Hepatocyte (in vitro differentiated cells): ENCODE measurements at regions not wholly inside any gene's neighbourhood (a gene's known extent, or its start where the extent isn't known, plus 50 kb on each side); places are given as distances from the start of the nearest gene placed in this dataset.
"Not testable (repeated sequence)": the region's sequence is repeated elsewhere in the genome, so short reads cannot be mapped to it uniquely, and the experiment has no call there.

ENCODE experiments used
- DNase-seq: peaks from one replicate; pipeline ENCODE4 v3.0.0-alpha.2; 2016; ENCODE audit warnings: low spot score
- H2AFZ ChIP-seq: fragments of 200-600 bp; sonication (generic); 2 replicates; pipeline ENCODE4 v1.6.0; 2016; ENCODE audit warnings: antibody characterized with exemption, mild to moderate bottlenecking
- H3K27ac ChIP-seq: fragments of 200-600 bp; sonication (generic); 2 replicates; pipeline ENCODE4 v1.5.1; 2016; ENCODE audit warnings: mild to moderate bottlenecking
- H3K27me3 ChIP-seq: fragments of 200-600 bp; sonication (generic); 2 replicates; pipeline ENCODE4 v1.6.1; 2016
- H3K36me3 ChIP-seq: fragments of 200-600 bp; sonication (generic); replicated peaks from 2 replicates; pipeline ENCODE4 v1.5.1; 2016; ENCODE audit warnings: low read depth; ENCODE audit not compliant: insufficient read depth
- H3K4me1 ChIP-seq: fragments of 200-600 bp; sonication (generic); 2 replicates; pipeline ENCODE4 v1.5.1; 2016; ENCODE audit warnings: mild to moderate bottlenecking, moderate library complexity; ENCODE audit not compliant: insufficient read depth
- H3K4me2 ChIP-seq: fragments of 200-600 bp; sonication (generic); 2 replicates; pipeline ENCODE4 v1.6.0; 2016
- H3K4me3 ChIP-seq: fragments of 200-600 bp; sonication (generic); 2 replicates; pipeline ENCODE4 v1.5.1; 2016; ENCODE audit warnings: mild to moderate bottlenecking
- H3K79me2 ChIP-seq: fragments of 200-600 bp; sonication (generic); 2 replicates; pipeline ENCODE4 v1.6.0; 2017; ENCODE audit warnings: mild to moderate bottlenecking
- H3K9me2 ChIP-seq: fragments of 200-600 bp; sonication (generic); replicated peaks from 2 replicates; pipeline ENCODE4 v1.6.0; 2017; ENCODE audit warnings: mild to moderate bottlenecking; ENCODE audit not compliant: insufficient read depth
- H3K9me3 ChIP-seq: fragments of 200-600 bp; sonication (generic); 2 replicates; pipeline ENCODE4 v1.5.1; 2016; ENCODE audit warnings: low read depth, mild to moderate bottlenecking
- H4K20me1 ChIP-seq: fragments of 200-600 bp; sonication (generic); 2 replicates; pipeline ENCODE4 v1.6.0; 2016; ENCODE audit warnings: mild to moderate bottlenecking; ENCODE audit not compliant: insufficient read depth, poor library complexity, severe bottlenecking
- CTCF ChIP-seq: fragments of 200-600 bp; sonication (generic); IDR thresholded peaks from 2 replicates; pipeline ENCODE4 v1.5.1; 2016; ENCODE audit warnings: antibody characterized with exemption, mild to moderate bottlenecking; ENCODE audit not compliant: poor library complexity
- EZH2 ChIP-seq: fragments of 200-600 bp; sonication (generic); IDR thresholded peaks from 2 replicates; pipeline ENCODE4 v1.6.1; 2016; ENCODE audit warnings: antibody characterized with exemption, mild to moderate bottlenecking, borderline replicate concordance
- EZH2phosphoT487 ChIP-seq: fragments of 200-600 bp; sonication (generic); IDR thresholded peaks from one replicate; pipeline ENCODE4 v1.6.1; 2018; ENCODE audit warnings: antibody characterized with exemption, mild to moderate bottlenecking, low read depth, moderate library complexity; ENCODE audit not compliant: unreplicated experiment, severe bottlenecking
- WGBS: methylation state at CpG from one replicate; pipeline ENCODE4 v1.1.6; 2016; ENCODE audit warnings: low lambda C conversion rate; ENCODE audit errors: missing lambda C conversion rate; 5-methylcytosine and 5-hydroxymethylcytosine counted together

- Histone ChIP-seq H3K79me2 (no peaks in the 10 kb centered on the region), H3K9me2 (no peaks in the 10 kb centered on the region), H3K4me3 (no peak overlapping the region), H4K20me1 (no peaks in the 10 kb centered on the region), H3K4me1 (no peaks in the 10 kb centered on the region), H3K4me2 (no peak overlapping the region), H3K9me3 (no peaks in the 10 kb centered on the region), H3K27me3 (no peaks in the 10 kb centered on the region), H3K36me3 (no peaks in the 10 kb centered on the region), H2AFZ (no peak overlapping the region), H3K27ac (no peak overlapping the region)
- TF ChIP-seq EZH2phosphoT487, result no peak
- TF ChIP-seq CTCF, result no peak
- TF ChIP-seq EZH2, result no peak
- no peak for DNase-seq
- 75% methylated on average over 1 of the region's 1 CpG for WGBS
These were observed 849.2 kb upstream of the HS3ST5 start for GRCh38 chr6:115191989-115192388.

GRCh38 chr6:115190534-115190933, 847.7 kb upstream of the HS3ST5 start:
- DNase-seq, result no peak

GRCh38 chr6:115175456-115175855, 832.6 kb upstream of the HS3ST5 start:
- not testable (repeated sequence) for H2AFZ ChIP-seq, H3K4me1 ChIP-seq, H3K27me3 ChIP-seq, H3K9me2 ChIP-seq, H3K9me3 ChIP-seq, H3K4me3 ChIP-seq, H3K36me3 ChIP-seq, H3K79me2 ChIP-seq, DNase-seq, H3K27ac ChIP-seq, H3K4me2 ChIP-seq, H4K20me1 ChIP-seq
- WGBS, result 93% methylated on average over 16 of the region's 18 CpGs

More at GRCh38 chr6:115190534-115190933, 847.7 kb upstream of the HS3ST5 start:
- Histone ChIP-seq H2AFZ (no peak overlapping the region), H3K27me3 (no peaks in the 10 kb centered on the region), H4K20me1 (no peaks in the 10 kb centered on the region), H3K4me1 (no peaks in the 10 kb centered on the region), H3K79me2 (no peaks in the 10 kb centered on the region), H3K36me3 (no peaks in the 10 kb centered on the region), H3K9me3 (no peaks in the 10 kb centered on the region), H3K9me2 (no peaks in the 10 kb centered on the region), H3K27ac (no peak overlapping the region), H3K4me3 (no peak overlapping the region), H3K4me2 (no peak overlapping the region)
- TF ChIP-seq CTCF (no peak), EZH2 (no peak), EZH2phosphoT487 (no peak)
- WGBS, result 89% methylated on average over 1 of the region's 1 CpG

- WGBS, result 80% methylated on average over 5 of the region's 5 CpGs
- not testable (repeated sequence) for H3K4me2 ChIP-seq, H4K20me1 ChIP-seq, H3K4me1 ChIP-seq, DNase-seq, H3K36me3 ChIP-seq, H3K4me3 ChIP-seq, H3K27me3 ChIP-seq, H3K27ac ChIP-seq, H3K9me3 ChIP-seq, H3K79me2 ChIP-seq, H2AFZ ChIP-seq, H3K9me2 ChIP-seq
These were observed 823.1 kb upstream of the HS3ST5 start for GRCh38 chr6:115165912-115166311.

GRCh38 chr6:115159733-115160132, 816.9 kb upstream of the HS3ST5 start:
- Histone ChIP-seq H3K79me2 (no peaks in the 10 kb centered on the region), H3K9me3 (no peaks in the 10 kb centered on the region), H3K4me2 (no peak overlapping the region), H3K36me3 (no peaks in the 10 kb centered on the region), H3K27ac (no peak overlapping the region), H3K4me3 (no peak overlapping the region), H3K4me1 (no peaks in the 10 kb centered on the region), H4K20me1 (no peaks in the 10 kb centered on the region), H3K27me3 (no peaks in the 10 kb centered on the region), H3K9me2 (no peaks in the 10 kb centered on the region), H2AFZ (no peak overlapping the region)
- no peak for DNase-seq
- TF ChIP-seq CTCF (no peak), EZH2phosphoT487 (no peak), EZH2 (no peak)
